ENCODE measurements at regions not wholly inside any gene's neighbourhood (a gene's known extent, or its start where the extent isn't known, plus 50 kb on each side); places are given as distances from the start of the nearest gene placed in this dataset.

DNA sequence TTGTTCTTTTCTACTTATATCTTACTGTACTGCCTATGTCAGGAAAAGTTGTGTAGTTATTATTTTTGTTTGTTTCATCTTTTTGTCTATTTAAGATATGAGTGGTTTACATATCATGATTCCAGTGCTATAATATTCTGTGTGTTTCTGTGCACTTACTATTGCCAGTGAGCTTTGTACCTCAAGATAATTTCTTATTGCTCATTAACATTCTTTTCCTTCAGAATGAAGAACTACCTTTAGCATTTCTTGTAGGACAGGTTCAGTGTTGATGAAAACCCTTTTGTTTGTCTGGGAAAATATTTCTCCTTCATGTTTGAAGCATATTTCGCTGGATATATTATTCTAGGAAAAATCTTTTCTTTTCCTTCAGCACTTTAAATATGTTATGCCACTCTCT, 452.7 kb upstream of the FAT3 start:
- no TSS peak for BruUV-seq (replicated peaks)
- intact Hi-C loops (cut with micrococcal nuclease; ENCODE audit: unreplicated experiment) = loop anchor here (2.0 to 10.0 kb wide), 5 partner anchors 99 to 1117 kb away; no protein-coding TSS in a partner anchor
- no peak for TF ChIP-seq EZH2 (IDR thresholded peaks at IDR 0.05; ENCODE audit: borderline replicate concordance, low read depth, low read length, poor library complexity, severe bottlenecking)
- TF ChIP-seq, protein P1, sequence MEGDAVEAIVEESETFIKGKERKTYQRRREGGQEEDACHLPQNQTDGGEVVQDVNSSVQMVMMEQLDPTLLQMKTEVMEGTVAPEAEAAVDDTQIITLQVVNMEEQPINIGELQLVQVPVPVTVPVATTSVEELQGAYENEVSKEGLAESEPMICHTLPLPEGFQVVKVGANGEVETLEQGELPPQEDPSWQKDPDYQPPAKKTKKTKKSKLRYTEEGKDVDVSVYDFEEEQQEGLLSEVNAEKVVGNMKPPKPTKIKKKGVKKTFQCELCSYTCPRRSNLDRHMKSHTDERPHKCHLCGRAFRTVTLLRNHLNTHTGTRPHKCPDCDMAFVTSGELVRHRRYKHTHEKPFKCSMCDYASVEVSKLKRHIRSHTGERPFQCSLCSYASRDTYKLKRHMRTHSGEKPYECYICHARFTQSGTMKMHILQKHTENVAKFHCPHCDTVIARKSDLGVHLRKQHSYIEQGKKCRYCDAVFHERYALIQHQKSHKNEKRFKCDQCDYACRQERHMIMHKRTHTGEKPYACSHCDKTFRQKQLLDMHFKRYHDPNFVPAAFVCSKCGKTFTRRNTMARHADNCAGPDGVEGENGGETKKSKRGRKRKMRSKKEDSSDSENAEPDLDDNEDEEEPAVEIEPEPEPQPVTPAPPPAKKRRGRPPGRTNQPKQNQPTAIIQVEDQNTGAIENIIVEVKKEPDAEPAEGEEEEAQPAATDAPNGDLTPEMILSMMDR (conservative IDR thresholded peaks at IDR 0.05; ENCODE audit: low read depth, low read length) = no peak

DNA sequence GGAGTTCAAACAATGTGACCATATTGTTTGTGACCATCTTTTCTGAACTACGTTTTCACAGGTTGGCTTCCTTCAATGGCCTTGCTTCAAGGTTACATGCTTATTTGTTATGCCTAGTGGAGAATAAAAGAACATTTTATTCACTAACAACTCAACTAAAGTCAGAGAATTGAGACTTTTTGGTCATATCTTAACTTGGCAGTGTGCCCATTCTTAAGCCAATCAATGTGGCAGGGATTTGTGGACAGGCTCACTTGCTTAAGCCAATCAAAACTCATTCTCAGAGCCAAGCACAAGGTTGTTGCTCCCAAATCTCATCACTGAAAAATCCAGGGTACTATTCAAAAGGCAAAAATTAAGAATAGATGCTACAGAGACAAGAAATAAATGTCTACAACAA, 455.8 kb upstream of the FAT3 start:
- no peaks in the 10 kb centered on the region for H3K36me3 ChIP-seq (ENCODE audit: insufficient read depth, low read length, poor library complexity, severe bottlenecking)

More for the DNA sequence above, 452.7 kb upstream of the FAT3 start:
- Histone ChIP-seq H3K4me1 (ENCODE audit: insufficient read depth, low read length, poor library complexity, severe bottlenecking) (peaks cover 6% of the 10 kb centered on the region), H3K36me3 (ENCODE audit: insufficient read depth, low read length, poor library complexity, severe bottlenecking) (no peaks in the 10 kb centered on the region), H3K4me3 (ENCODE audit: low read depth, low read length, poor library complexity, severe bottlenecking) (no peak overlapping the region), H3K9me3 (ENCODE audit: low read depth, low read length, poor library complexity, severe bottlenecking) (no peaks in the 10 kb centered on the region), H3K27ac (ENCODE audit: low read depth, low read length, poor library complexity, severe bottlenecking) (no peak overlapping the region), H3K27me3 (replicated peaks; ENCODE audit: insufficient read depth, low read depth, low read length, poor library complexity) (no peaks in the 10 kb centered on the region)
- ChIA-PET POLR2A (ENCODE audit: low non-redundant PET) (interaction anchor here (0.7 kb wide), 1 partner anchor 821 kb away, joined by 4 read pairs; no protein-coding TSS in a partner anchor), CTCF (interaction anchor here (0.7 to 1.0 kb wide), 3 partner anchors 569 to 1450 kb away, joined by 3 to 4 read pairs (median 3); no protein-coding TSS in a partner anchor)
- DNase-seq (ENCODE audit: low spot score) = no peak

DNA sequence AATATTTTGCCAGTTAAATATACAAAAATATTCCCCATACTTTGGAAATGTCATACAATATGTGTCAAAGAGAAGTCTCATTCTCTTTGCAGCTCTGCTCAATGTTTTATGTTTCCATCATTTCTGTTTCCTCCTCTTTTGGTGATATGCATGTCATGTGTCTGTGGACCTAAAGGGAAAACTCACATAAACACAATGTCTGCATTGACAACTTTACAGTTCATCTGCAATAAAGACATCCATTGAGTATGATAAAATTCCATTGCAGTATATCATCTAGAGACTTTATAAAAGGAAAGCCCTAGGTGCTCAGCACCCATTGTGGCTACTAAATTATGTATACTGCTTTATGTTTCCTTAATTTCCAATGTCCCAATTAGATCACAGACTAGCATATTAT, 461.3 kb upstream of the FAT3 start:
- intact Hi-C loops (cut with micrococcal nuclease; ENCODE audit: unreplicated experiment) = loop anchor here (5.0 kb wide), 1 partner anchor 256 kb away; no protein-coding TSS in a partner anchor
- BruUV-seq (replicated peaks) = no TSS peak
- ChIA-PET CTCF (no interaction called here), POLR2A (ENCODE audit: low non-redundant PET) (no interaction called here)
- no peaks in the 10 kb centered on the region for H3K36me3 ChIP-seq (ENCODE audit: insufficient read depth, low read length, poor library complexity, severe bottlenecking)
- no peaks in the 10 kb centered on the region for H3K27me3 ChIP-seq (replicated peaks; ENCODE audit: insufficient read depth, low read depth, low read length, poor library complexity)
- DNase-seq (ENCODE audit: low spot score) = no peak
- TF ChIP-seq, protein P1 (conservative IDR thresholded peaks at IDR 0.05; ENCODE audit: low read depth, low read length) = no peak
- no peak for TF ChIP-seq EZH2 (IDR thresholded peaks at IDR 0.05; ENCODE audit: borderline replicate concordance, low read depth, low read length, poor library complexity, severe bottlenecking)
- H3K9me3 ChIP-seq (ENCODE audit: low read depth, low read length, poor library complexity, severe bottlenecking) = no peaks in the 10 kb centered on the region
- no peak overlapping the region for H3K4me3 ChIP-seq (ENCODE audit: low read depth, low read length, poor library complexity, severe bottlenecking)
- no peak overlapping the region for H3K27ac ChIP-seq (ENCODE audit: low read depth, low read length, poor library complexity, severe bottlenecking)
- peaks cover 17% of the 10 kb centered on the region for H3K4me1 ChIP-seq (ENCODE audit: insufficient read depth, low read length, poor library complexity, severe bottlenecking)

More for the DNA sequence above, 455.8 kb upstream of the FAT3 start:
- no TSS peak for BruUV-seq (replicated peaks)
- Histone ChIP-seq H3K27me3 (replicated peaks; ENCODE audit: insufficient read depth, low read depth, low read length, poor library complexity) (no peaks in the 10 kb centered on the region), H3K27ac (ENCODE audit: low read depth, low read length, poor library complexity, severe bottlenecking) (no peak overlapping the region), H3K9me3 (ENCODE audit: low read depth, low read length, poor library complexity, severe bottlenecking) (no peaks in the 10 kb centered on the region), H3K4me1 (ENCODE audit: insufficient read depth, low read length, poor library complexity, severe bottlenecking) (no peaks in the 10 kb centered on the region), H3K4me3 (ENCODE audit: low read depth, low read length, poor library complexity, severe bottlenecking) (no peak overlapping the region)
- CTCF ChIA-PET = no interaction called here
- TF ChIP-seq, protein P1 (conservative IDR thresholded peaks at IDR 0.05; ENCODE audit: low read depth, low read length) = no peak
- TF ChIP-seq EZH2 (IDR thresholded peaks at IDR 0.05; ENCODE audit: borderline replicate concordance, low read depth, low read length, poor library complexity, severe bottlenecking) = no peak
- DNase-seq (ENCODE audit: low spot score) = no peak
- intact Hi-C loops (cut with micrococcal nuclease; ENCODE audit: unreplicated experiment) = no loop called here
- POLR2A ChIA-PET (ENCODE audit: low non-redundant PET) = no interaction called here
